ENCODE measurements at regions not wholly inside any gene's neighbourhood (a gene's known extent, or its start where the extent isn't known, plus 50 kb on each side); places are given as distances from the start of the nearest gene placed in this dataset.
"Not testable (repeated sequence)": the region's sequence is repeated elsewhere in the genome, so short reads cannot be mapped to it uniquely, and the experiment has no call there.

- not testable (repeated sequence) for TF ChIP-seq CTCF, POLR2A (IDR thresholded peaks at IDR 0.05)
Measured at GRCh38 chr9:41354978-41355377, 165.9 kb upstream of the ZNG1F start.

Data from heart left ventricle (tissue), 13 donors.